ENCODE measurements at regions not wholly inside any gene's neighbourhood (a gene's known extent, or its start where the extent isn't known, plus 50 kb on each side); places are given as distances from the start of the nearest gene placed in this dataset.
"Not testable (repeated sequence)": the region's sequence is repeated elsewhere in the genome, so short reads cannot be mapped to it uniquely, and the experiment has no call there.

DNA sequence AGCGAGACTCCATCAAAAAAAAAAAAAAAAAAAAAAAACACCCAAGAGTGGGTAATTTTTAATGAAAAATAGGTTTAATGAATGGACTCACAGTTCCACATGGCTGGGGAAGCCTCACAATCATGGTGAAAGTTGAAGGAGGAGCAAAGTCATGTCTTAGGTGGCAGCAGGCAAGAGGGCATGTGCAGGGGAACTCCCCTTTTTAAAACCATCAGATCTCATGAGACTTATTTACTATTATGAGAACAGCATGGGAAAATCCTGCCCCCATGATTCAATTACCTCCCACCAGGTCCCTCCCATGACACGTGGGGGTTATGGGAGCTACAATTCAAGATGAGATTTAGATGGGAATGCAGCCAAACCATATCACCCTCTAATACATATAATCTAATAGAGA, 454.6 kb upstream of the PTGER4 start:
- TF ChIP-seq, protein P1, sequence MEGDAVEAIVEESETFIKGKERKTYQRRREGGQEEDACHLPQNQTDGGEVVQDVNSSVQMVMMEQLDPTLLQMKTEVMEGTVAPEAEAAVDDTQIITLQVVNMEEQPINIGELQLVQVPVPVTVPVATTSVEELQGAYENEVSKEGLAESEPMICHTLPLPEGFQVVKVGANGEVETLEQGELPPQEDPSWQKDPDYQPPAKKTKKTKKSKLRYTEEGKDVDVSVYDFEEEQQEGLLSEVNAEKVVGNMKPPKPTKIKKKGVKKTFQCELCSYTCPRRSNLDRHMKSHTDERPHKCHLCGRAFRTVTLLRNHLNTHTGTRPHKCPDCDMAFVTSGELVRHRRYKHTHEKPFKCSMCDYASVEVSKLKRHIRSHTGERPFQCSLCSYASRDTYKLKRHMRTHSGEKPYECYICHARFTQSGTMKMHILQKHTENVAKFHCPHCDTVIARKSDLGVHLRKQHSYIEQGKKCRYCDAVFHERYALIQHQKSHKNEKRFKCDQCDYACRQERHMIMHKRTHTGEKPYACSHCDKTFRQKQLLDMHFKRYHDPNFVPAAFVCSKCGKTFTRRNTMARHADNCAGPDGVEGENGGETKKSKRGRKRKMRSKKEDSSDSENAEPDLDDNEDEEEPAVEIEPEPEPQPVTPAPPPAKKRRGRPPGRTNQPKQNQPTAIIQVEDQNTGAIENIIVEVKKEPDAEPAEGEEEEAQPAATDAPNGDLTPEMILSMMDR (IDR thresholded peaks at IDR 0.05; ENCODE audit: low read depth, low read length), result not testable (repeated sequence)
- not testable (repeated sequence) for TF ChIP-seq EZH2phosphoT487 (IDR thresholded peaks at IDR 0.05; ENCODE audit: low read depth)

Data from OCI-LY3 (cell line).